ENCODE measurements at regions not wholly inside any gene's neighbourhood (a gene's known extent, or its start where the extent isn't known, plus 50 kb on each side); places are given as distances from the start of the nearest gene placed in this dataset.
"Not testable (repeated sequence)": the region's sequence is repeated elsewhere in the genome, so short reads cannot be mapped to it uniquely, and the experiment has no call there.

- DNase-seq (ENCODE audit: extremely low read depth, low read depth): no peak
These were observed 51.3 kb upstream of the BOD1 start for GRCh38 chr5:173667702-173668101.

- DNase-seq (ENCODE audit: extremely low read depth, low read depth): no peak
These were observed 51.9 kb upstream of the BOD1 start for GRCh38 chr5:173668245-173668800.

- no peak for DNase-seq (ENCODE audit: extremely low read depth, low read depth)
These were observed 52.5 kb upstream of the BOD1 start for GRCh38 chr5:173668910-173669309.

- no peak for DNase-seq (ENCODE audit: extremely low read depth, low read depth)
These were observed 53.0 kb upstream of the BOD1 start for GRCh38 chr5:173669483-173669882.

- DNase-seq (ENCODE audit: extremely low read depth, low read depth): no peak
These were observed 53.7 kb upstream of the BOD1 start for GRCh38 chr5:173670130-173670651.

- no peak for DNase-seq (ENCODE audit: extremely low read depth, low read depth)
These were observed 54.3 kb upstream of the BOD1 start for GRCh38 chr5:173670791-173671120.

GRCh38 chr5:173671121-173671949 lies 54.9 kb upstream of the BOD1 start:
- DNase-seq (ENCODE audit: extremely low read depth, low read depth): no peak

- DNase-seq (ENCODE audit: extremely low read depth, low read depth): no peak
These were observed 55.7 kb upstream of the BOD1 start for GRCh38 chr5:173672166-173672565.

- no peak for DNase-seq (ENCODE audit: extremely low read depth, low read depth)
These were observed 56.4 kb upstream of the BOD1 start for GRCh38 chr5:173672891-173673290.

- no peak for DNase-seq (ENCODE audit: extremely low read depth, low read depth)
These were observed 57.0 kb upstream of the BOD1 start for GRCh38 chr5:173673295-173674101.

GRCh38 chr5:173675287-173675996 lies 59.0 kb upstream of the BOD1 start:
- no peak for DNase-seq (ENCODE audit: extremely low read depth, low read depth)

GRCh38 chr5:173676375-173676774 lies 59.9 kb upstream of the BOD1 start:
- DNase-seq (ENCODE audit: extremely low read depth, low read depth): no peak

GRCh38 chr5:173677125-173677672 lies 60.7 kb upstream of the BOD1 start:
- no peak for DNase-seq (ENCODE audit: extremely low read depth, low read depth)

GRCh38 chr5:173679909-173680630 lies 63.6 kb upstream of the BOD1 start:
- DNase-seq (ENCODE audit: extremely low read depth, low read depth): no peak

- no peak for DNase-seq (ENCODE audit: extremely low read depth, low read depth)
These were observed 64.3 kb upstream of the BOD1 start for GRCh38 chr5:173680660-173681242.

GRCh38 chr5:173682313-173682712 lies 65.9 kb upstream of the BOD1 start:
- DNase-seq (ENCODE audit: extremely low read depth, low read depth): no peak

GRCh38 chr5:173684535-173684934 lies 68.1 kb upstream of the BOD1 start:
- not testable (repeated sequence) for DNase-seq (ENCODE audit: extremely low read depth, low read depth)

- DNase-seq (ENCODE audit: extremely low read depth, low read depth): no peak
These were observed 70.5 kb upstream of the BOD1 start for GRCh38 chr5:173686950-173687349.

- no peak for DNase-seq (ENCODE audit: extremely low read depth, low read depth)
These were observed 72.3 kb upstream of the BOD1 start for GRCh38 chr5:173688703-173689102.
